NK-92 (cell line): ENCODE measurements at regions not wholly inside any gene's neighbourhood (a gene's known extent, or its start where the extent isn't known, plus 50 kb on each side); places are given as distances from the start of the nearest gene placed in this dataset.

Source experiments
- DNase-seq: peaks from one replicate; lab custom pipeline; 2025; ENCODE audit not compliant: unreplicated experiment; lab: John Stamatoyannopoulos, UW

DNA sequence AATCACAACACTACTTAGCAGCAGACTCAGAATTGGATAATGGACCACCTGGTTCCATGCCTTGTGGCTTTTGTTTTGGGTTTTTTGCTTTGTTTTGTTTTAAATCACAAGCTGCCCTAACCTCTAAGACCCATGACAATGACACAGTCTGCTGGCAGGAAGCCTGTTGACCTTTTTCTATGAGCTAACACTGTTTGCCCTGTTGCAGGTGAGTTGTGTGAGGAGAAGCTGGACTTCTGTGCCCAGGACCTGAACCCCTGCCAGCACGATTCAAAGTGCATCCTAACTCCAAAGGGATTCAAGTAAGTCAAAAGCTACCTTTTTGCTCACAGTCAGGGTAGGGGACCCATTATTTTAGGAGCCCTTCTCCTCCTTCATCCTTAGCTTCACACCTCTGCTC, 110.8 kb upstream of the PACRGL start:
- no peak for DNase-seq

GRCh38 chr4:20590849-20591248, 109.4 kb upstream of the PACRGL start:
- DNase-seq: no peak

DNA sequence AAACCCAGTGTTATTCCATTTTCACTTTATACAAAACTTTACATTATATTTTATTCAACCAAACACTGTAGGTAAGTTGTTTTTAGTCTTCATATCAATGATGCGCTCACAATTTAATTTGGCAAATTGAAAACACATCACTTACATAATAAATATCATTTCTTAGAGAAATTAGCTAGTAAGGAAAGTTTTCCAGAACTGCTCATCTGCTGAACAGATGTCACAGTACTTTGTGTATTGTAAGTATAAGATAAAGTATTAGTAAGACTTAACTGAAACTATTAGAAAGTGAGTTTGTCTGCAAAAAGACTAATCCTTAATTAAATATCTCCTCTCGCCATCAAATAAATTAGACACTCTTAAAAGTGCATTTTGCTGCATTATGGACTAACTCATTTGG, 108.7 kb upstream of the PACRGL start:
- DNase-seq: no peak

GRCh38 chr4:20592013-20592412, 108.2 kb upstream of the PACRGL start:
- no peak for DNase-seq

GRCh38 chr4:20592663-20593062, 107.6 kb upstream of the PACRGL start:
- DNase-seq: no peak

GRCh38 chr4:20598626-20599025, 101.6 kb upstream of the PACRGL start:
- DNase-seq: no peak

DNA sequence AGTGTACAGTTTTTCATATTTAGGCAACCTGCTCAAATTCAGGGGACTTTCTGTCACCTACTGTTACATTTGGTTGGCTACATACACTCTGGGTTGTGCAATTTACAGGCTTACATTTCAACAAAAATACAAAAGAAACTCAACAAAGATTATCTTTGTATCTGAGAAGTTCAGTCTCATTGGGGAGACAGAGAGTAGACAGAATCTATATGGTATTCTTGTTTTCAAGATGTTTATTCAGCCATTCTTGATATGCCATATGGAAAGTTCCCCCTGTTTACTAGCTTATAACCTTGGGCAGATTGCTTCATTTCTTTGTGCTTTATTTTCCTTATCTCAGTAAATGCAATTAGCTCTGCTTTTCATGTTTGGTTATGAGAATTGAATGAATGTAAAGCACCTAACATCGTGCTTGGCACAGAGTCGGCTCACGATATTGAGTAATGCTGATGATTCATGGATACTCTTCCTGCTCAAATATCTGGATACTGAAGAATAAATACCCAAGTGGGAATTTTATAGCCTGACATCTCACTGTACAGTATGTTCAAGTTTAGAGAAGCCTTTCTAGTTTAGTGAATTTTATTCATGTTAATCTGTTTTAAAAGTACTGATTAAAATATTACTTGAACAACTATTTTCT, 96.5 kb upstream of the PACRGL start:
- no peak for DNase-seq

DNA sequence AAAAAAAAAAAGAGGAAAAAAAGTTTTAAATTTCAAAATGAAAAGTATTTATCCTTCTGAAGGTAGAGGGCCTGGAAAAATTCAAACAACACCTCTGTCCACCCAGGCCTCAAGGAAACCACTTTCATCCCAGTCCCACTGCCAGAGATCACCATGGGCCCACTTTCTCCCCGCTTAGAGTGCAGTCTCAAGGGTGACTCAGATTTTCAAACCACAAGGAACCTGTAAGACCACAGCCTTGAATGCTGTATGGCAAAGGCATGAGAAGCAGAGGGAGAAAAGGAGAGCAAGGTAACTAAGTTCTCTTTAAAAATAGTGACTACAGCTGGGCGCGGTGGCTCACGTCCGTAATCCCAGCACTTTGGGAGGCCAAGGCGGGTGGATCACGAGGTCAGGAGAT, 87.9 kb upstream of the PACRGL start:
- no peak for DNase-seq

DNA sequence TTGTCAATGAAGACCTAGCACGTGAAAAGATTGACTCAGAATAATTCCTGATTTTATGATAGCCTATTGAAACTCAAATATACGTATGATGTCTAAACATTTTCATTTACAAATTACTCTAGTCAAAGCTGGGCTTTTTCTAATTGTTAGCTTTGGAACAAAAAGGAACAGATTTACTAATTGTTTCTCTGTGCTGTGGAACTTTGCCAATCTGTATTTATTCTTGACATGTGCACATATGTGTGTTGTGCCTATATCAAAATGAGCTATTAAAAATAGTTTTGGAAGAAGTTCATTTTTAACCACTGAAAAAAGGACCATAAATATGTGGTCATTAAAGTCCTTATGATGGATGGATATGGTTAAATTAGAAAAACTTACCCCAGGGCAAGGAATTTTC, 85.4 kb upstream of the PACRGL start:
- DNase-seq: no peak

DNA sequence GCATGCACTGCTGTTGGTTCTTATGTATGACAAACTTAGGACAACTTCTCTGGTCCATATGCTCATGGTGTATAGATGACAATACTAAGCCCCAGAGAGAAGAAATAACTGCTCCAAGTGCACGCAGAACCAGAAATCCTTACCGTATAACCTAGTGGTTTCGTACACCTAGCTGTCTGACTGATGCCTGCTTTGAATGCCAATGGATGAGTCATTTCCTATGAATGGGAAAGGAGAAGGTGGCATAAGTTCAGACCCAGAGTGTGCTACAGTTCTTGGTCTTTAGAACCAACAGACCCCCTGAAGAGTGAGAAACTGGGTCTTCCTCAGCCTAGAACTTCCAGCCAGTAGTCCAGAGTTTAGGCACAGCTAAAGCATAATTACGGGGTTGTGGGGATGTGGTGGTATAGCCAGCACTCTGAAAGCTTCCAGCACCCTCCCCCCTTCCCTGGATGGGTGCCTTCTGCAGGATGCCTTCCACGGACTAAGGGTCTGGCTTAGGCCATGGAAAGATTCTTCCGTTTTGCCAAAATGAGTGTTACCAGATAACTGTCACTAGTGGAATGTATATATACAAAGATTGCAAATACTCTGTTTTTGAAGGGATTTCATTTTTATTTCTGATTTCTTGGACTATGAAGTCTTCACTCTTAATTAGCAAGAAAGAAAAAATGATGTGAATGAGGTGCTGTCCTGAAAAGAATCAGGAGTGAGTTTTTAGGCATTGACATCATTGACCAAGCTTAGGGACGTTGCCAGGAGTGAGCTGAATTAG, 84.6 kb upstream of the PACRGL start:
- no peak for DNase-seq

GRCh38 chr4:20616313-20616712, 83.9 kb upstream of the PACRGL start:
- no peak for DNase-seq

- no peak for DNase-seq
Observed at GRCh38 chr4:20616848-20617247, 83.4 kb upstream of the PACRGL start.

GRCh38 chr4:20617678-20618396, 82.4 kb upstream of the PACRGL start:
- DNase-seq: no peak

- no peak for DNase-seq
Observed at GRCh38 chr4:20618731-20619130, 81.5 kb upstream of the PACRGL start.

DNA sequence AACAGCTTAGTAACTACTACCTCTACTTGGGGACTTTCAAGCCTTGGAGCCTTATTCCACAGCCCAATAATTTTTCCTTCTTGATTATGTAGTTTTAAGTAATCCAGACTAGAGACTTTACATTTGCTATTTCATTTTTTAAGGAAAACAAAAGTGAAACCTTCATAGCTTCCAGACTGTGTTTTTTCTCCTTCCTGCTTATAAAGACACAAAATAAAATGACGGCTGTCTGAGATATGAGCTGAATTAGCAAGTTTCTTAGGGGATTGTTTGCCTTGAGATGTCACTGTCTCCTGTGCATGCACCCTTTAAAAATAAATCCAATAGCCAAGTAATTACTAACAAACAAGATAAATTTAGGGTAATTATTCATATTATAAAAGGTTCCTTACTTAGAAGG, 78.8 kb upstream of the PACRGL start:
- no peak for DNase-seq

GRCh38 chr4:20622701-20623100, 77.6 kb upstream of the PACRGL start:
- no peak for DNase-seq

DNA sequence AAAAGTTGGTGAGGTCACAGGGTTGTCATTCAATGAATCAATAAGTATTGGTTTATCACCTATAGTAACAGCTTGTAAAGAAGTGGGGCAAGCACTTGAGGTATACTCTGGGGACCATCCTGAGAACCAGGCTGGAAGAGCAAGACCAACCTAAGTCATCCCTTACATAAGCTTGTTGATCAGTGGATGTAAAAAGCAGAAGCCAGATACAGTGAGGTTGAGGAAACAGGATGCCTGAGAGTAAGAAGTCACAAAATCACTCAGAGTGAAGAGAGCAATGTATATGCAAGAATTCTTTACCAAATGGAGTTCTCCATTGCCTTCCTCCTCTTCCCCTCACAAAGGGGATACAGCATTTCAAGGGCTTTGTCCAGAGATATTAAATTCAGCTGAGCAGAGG, 76.3 kb upstream of the PACRGL start:
- DNase-seq: no peak

GRCh38 chr4:20624793-20625374, 75.4 kb upstream of the PACRGL start:
- DNase-seq: no peak

- DNase-seq: no peak
Observed at GRCh38 chr4:20625426-20625825, 74.8 kb upstream of the PACRGL start.

GRCh38 chr4:20626326-20627005, 73.8 kb upstream of the PACRGL start:
- no peak for DNase-seq

- DNase-seq: no peak
Observed at GRCh38 chr4:20627866-20628265, 72.4 kb upstream of the PACRGL start.
